Endothelial cell of umbilical vein (primary cell): ENCODE measurements at regions not wholly inside any gene's neighbourhood (a gene's known extent, or its start where the extent isn't known, plus 50 kb on each side); places are given as distances from the start of the nearest gene placed in this dataset.

Experiments
- BruUV-seq: library from RNA; stranded (reverse); fragments of 400-500 nt; replicated peaks from 2 replicates; lab custom pipeline; 2021; lab: Mats Ljungman, UMichigan
- CTCF ChIA-PET: fragments of 300-600, 350-600 bp; sonication (Branson Sonifier 250); formaldehyde crosslinking; loops from one replicate; lab custom pipeline; 2021; ENCODE audit warnings: antibody characterized with exemption, inconsistent platforms; lab: Charles Lee
- POLR2A ChIA-PET: fragments of 300-600, 350-600 bp; sonication (Branson Sonifier 250); formaldehyde crosslinking; loops from one replicate; lab custom pipeline; 2021; ENCODE audit warnings: antibody characterized with exemption, inconsistent platforms; lab: Charles Lee
- DNase-seq: peaks from one replicate; pipeline ENCODE4 v3.0.0-alpha.2; 2011; ENCODE audit warnings: low read depth, low spot score
- FAIRE-seq: peaks from 2 replicates; lab custom pipeline; 2011; peaks lifted over from hg19 to GRCh38; lab: Jason Lieb, UNC
- H2AFZ ChIP-seq: 2 replicates; pipeline ENCODE4 v1.6.0; 2012; ENCODE audit warnings: low read depth, low read length, control low read depth, inconsistent platforms
- H3K27ac ChIP-seq: 2 replicates; pipeline ENCODE4 v1.5.1; 2011; ENCODE audit warnings: low read depth, mild to moderate bottlenecking, control low read depth, low read length, moderate library complexity; ENCODE audit not compliant: insufficient read depth
- H3K27me3 ChIP-seq, 2 experiments: 2 replicates each; pipeline versions ENCODE4 v1.6.0 to v1.6.1; 2011; ENCODE audit warnings: low read length in 2 of 2, mixed read lengths in 1 of 2; ENCODE audit not compliant: control insufficient read depth in 2 of 2, insufficient read depth in 2 of 2
- H3K36me3 ChIP-seq, 2 experiments: 2 replicates in 1 of 2; 3 replicates in 1 of 2; pipeline ENCODE4 v1.5.1; 2011; ENCODE audit warnings: low read length in 2 of 2, mild to moderate bottlenecking in 1 of 2, moderate library complexity in 1 of 2; ENCODE audit not compliant: control insufficient read depth in 2 of 2, insufficient read depth in 2 of 2; ENCODE audit errors: extremely low read depth in 1 of 2
- H3K4me1 ChIP-seq: 3 replicates; pipeline ENCODE4 v1.5.1; 2011; ENCODE audit warnings: mild to moderate bottlenecking, low read length; ENCODE audit not compliant: control insufficient read depth, insufficient read depth; ENCODE audit errors: extremely low read depth
- H3K4me2 ChIP-seq: 2 replicates; pipeline ENCODE4 v1.6.1; 2011; ENCODE audit warnings: low read length, control low read depth, mixed read lengths; ENCODE audit not compliant: insufficient read depth
- H3K4me3 ChIP-seq, 3 experiments: fragments of 200-600 bp in 1 of 3; sonication (generic), shearing (Covaris generic) in 1 of 3; replicated peaks in 1 of 3; 2 replicates each; pipeline ENCODE4 v1.5.1; 2011 to 2016; ENCODE audit warnings: control low read depth in 3 of 3, low read length in 3 of 3, mild to moderate bottlenecking in 2 of 3, inconsistent platforms in 1 of 3, low read depth in 1 of 3, moderate library complexity in 1 of 3; ENCODE audit not compliant: insufficient read depth in 1 of 3
- H3K79me2 ChIP-seq: 2 replicates; pipeline ENCODE4 v1.6.0; 2012; ENCODE audit warnings: low read length, inconsistent platforms; ENCODE audit not compliant: control insufficient read depth, insufficient read depth
- H3K9ac ChIP-seq: replicated peaks from 2 replicates; pipeline ENCODE3; 2011; ENCODE audit warnings: low read length, control low read depth; ENCODE audit not compliant: insufficient read depth; ENCODE audit errors: extremely low read depth
- H3K9me1 ChIP-seq: replicated peaks from 3 replicates; pipeline ENCODE4 v1.6.0; 2011; ENCODE audit warnings: mild to moderate bottlenecking, low read length; ENCODE audit not compliant: control insufficient read depth, insufficient read depth; ENCODE audit errors: extremely low read depth
- H3K9me3 ChIP-seq: replicated peaks from 2 replicates; pipeline ENCODE4 v1.5.1; 2012; ENCODE audit warnings: low read length, inconsistent platforms; ENCODE audit not compliant: control insufficient read depth, insufficient read depth
- H4K20me1 ChIP-seq: replicated peaks from 2 replicates; pipeline ENCODE3; 2011; ENCODE audit warnings: mild to moderate bottlenecking, low read length; ENCODE audit not compliant: control insufficient read depth, insufficient read depth; ENCODE audit errors: extremely low read depth
- EZH2 ChIP-seq: IDR thresholded peaks from 2 replicates; pipeline ENCODE4 v1.6.1; 2012; ENCODE audit warnings: borderline replicate concordance, low read depth, mild to moderate bottlenecking, moderate library complexity, low read length, inconsistent platforms; ENCODE audit not compliant: severe bottlenecking
- FOS ChIP-seq: IDR thresholded peaks from 2 replicates; pipeline ENCODE4 v1.6.1; 2011; ENCODE audit warnings: mild to moderate bottlenecking, low read length, moderate library complexity, borderline replicate concordance; ENCODE audit not compliant: insufficient read depth
- GATA2 ChIP-seq: IDR thresholded peaks from 2 replicates; pipeline ENCODE4 v1.7.0; 2011; ENCODE audit warnings: low read depth, mild to moderate bottlenecking, moderate library complexity, mixed read lengths, low read length; ENCODE audit not compliant: insufficient read length, insufficient read depth
- JUN ChIP-seq: IDR thresholded peaks from 2 replicates; pipeline ENCODE4 v1.6.1; 2011; ENCODE audit warnings: borderline replicate concordance, low read depth; ENCODE audit not compliant: insufficient read length, insufficient read depth
- MYC ChIP-seq: IDR thresholded peaks from one replicate; pipeline ENCODE4 v1.6.1; 2011; ENCODE audit warnings: mild to moderate bottlenecking, low read depth, low read length
- POLR2A ChIP-seq: IDR thresholded peaks from 2 replicates; pipeline ENCODE4 v1.6.1; 2012; ENCODE audit warnings: low read depth, mild to moderate bottlenecking, control low read depth, low read length
- POLR2AphosphoS5 ChIP-seq: IDR thresholded peaks from 2 replicates; pipeline ENCODE4 v1.6.1; 2012; ENCODE audit warnings: low read depth, mild to moderate bottlenecking, control low read depth, low read length, moderate library complexity; ENCODE audit not compliant: insufficient read depth
- dilution Hi-C: fragments of 300-500 bp; cut with MboI; formaldehyde crosslinking; loops from one replicate; pipeline ENCODE4 v1.15.0; 2019; ENCODE audit warnings: low sequenced_read_pairs; ENCODE audit not compliant: extremely low pct_ligation_motif_present
- intact Hi-C: fragments of 100-400 bp; cut with micrococcal nuclease; formaldehyde crosslinking; loops from one replicate; pipeline ENCODE4 v1.10.0; 2022
- TF ChIP-seq, protein P1 (sequence below), 2 donors: IDR thresholded peaks; 1 replicate in 1 of 2; 2 replicates in 1 of 2; pipeline ENCODE4 v1.5.1; 2011; ENCODE audit warnings: low read length in 2 of 2, mild to moderate bottlenecking in 2 of 2, moderate library complexity in 2 of 2, control low read depth in 1 of 2, inconsistent platforms in 1 of 2, low read depth in 1 of 2; ENCODE audit not compliant: insufficient read depth in 1 of 2; ENCODE audit errors: extremely low read depth in 1 of 2
- TF ChIP-seq, protein P2 (sequence below): IDR thresholded peaks from 2 replicates; pipeline ENCODE4 v1.6.1; 2011; ENCODE audit not compliant: insufficient read depth, insufficient read length

DNA sequence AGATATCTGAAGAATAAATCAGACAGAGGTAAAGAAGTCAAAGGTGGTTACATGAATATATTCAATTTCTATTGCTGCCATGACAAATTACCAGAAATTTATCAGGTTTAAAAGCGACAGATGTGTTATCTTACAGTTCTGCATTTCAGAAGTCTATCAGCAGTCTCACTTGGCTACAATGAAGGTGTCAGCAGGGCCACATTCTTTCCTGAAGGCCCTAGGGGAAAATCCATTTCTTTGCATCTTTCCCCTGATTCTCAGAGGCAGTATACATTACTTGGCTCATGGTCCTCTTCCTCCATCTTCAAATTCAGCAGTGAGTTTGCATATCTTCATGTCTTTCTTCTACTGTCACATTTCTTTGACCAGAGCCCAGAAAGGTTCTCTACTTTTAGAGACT is 145.8 kb upstream of the GULP1 start:
- H3K4me2 ChIP-seq: no peak overlapping the region
- FAIRE-seq (no peak), DNase-seq (no peak)
- intact Hi-C loops: no loop called here
- TF ChIP-seq POLR2A: no peak
- TF ChIP-seq MYC: no peak
- TF ChIP-seq EZH2: no peak
- H3K4me1 ChIP-seq: peaks cover 6% of the 10 kb centered on the region
- no peaks in the 10 kb centered on the region for H3K9me3 ChIP-seq
- H3K9ac ChIP-seq: no peak overlapping the region
- H4K20me1 ChIP-seq: no peaks in the 10 kb centered on the region
- no peak overlapping the region for H3K4me3 ChIP-seq
- H2AFZ ChIP-seq: no peak overlapping the region
- H3K27ac ChIP-seq: no peak overlapping the region
- no peaks in the 10 kb centered on the region for H3K36me3 ChIP-seq
- no TSS peak for BruUV-seq
- dilution Hi-C loops: no loop called here
- ChIA-PET CTCF (no interaction called here), POLR2A (no interaction called here)
- no peaks in the 10 kb centered on the region for H3K27me3 ChIP-seq
- no peaks in the 10 kb centered on the region for H3K9me1 ChIP-seq
- H3K79me2 ChIP-seq: no peaks in the 10 kb centered on the region

DNA sequence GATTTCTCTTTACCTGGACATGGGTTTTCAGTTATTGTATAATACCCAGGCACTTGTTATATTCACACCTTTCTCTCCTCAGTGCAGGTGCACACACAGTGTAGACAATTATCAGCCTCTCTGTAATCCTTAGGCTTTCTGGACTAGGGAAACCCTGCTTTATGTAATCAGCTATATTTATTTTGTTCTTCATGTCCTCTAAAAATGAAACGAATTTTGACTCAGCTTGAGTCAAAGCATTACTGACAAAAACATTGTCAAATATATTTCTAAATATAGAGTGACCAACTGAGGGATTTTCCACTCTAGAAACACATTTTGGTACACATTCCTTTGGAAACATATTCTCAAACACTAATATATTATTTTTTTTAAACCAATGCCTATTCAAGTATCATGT is 144.8 kb upstream of the GULP1 start:
- no TSS peak for BruUV-seq
- POLR2A ChIA-PET: no interaction called here

More for the DNA sequence above, 144.8 kb upstream of the GULP1 start:
- H3K27me3 ChIP-seq: no peaks in the 10 kb centered on the region
- intact Hi-C loops: no loop called here
- DNase-seq (no peak), FAIRE-seq (no peak)
- no peaks in the 10 kb centered on the region for H3K36me3 ChIP-seq
- no peaks in the 10 kb centered on the region for H3K79me2 ChIP-seq
- no peaks in the 10 kb centered on the region for H4K20me1 ChIP-seq
- dilution Hi-C loops: no loop called here
- no peak overlapping the region for H3K9ac ChIP-seq
- H2AFZ ChIP-seq: no peak overlapping the region
- no peaks in the 10 kb centered on the region for H3K9me3 ChIP-seq
- TF ChIP-seq, protein P1, sequence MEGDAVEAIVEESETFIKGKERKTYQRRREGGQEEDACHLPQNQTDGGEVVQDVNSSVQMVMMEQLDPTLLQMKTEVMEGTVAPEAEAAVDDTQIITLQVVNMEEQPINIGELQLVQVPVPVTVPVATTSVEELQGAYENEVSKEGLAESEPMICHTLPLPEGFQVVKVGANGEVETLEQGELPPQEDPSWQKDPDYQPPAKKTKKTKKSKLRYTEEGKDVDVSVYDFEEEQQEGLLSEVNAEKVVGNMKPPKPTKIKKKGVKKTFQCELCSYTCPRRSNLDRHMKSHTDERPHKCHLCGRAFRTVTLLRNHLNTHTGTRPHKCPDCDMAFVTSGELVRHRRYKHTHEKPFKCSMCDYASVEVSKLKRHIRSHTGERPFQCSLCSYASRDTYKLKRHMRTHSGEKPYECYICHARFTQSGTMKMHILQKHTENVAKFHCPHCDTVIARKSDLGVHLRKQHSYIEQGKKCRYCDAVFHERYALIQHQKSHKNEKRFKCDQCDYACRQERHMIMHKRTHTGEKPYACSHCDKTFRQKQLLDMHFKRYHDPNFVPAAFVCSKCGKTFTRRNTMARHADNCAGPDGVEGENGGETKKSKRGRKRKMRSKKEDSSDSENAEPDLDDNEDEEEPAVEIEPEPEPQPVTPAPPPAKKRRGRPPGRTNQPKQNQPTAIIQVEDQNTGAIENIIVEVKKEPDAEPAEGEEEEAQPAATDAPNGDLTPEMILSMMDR (IDR thresholded peaks at IDR 0.05; ENCODE audit: extremely low read depth in 1 of 2, insufficient read depth in 1 of 2, low read depth in 1 of 2, low read length in 2 of 2): no peak
- TF ChIP-seq JUN: no peak
- TF ChIP-seq MYC: no peak
- no peak for TF ChIP-seq GATA2
- TF ChIP-seq, protein P2, sequence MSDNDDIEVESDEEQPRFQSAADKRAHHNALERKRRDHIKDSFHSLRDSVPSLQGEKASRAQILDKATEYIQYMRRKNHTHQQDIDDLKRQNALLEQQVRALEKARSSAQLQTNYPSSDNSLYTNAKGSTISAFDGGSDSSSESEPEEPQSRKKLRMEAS: no peak
- no peak for TF ChIP-seq POLR2A
- TF ChIP-seq FOS: no peak
- no peak for TF ChIP-seq EZH2
- TF ChIP-seq POLR2AphosphoS5: no peak
- no peak overlapping the region for H3K27ac ChIP-seq
- peaks cover 6% of the 10 kb centered on the region for H3K4me1 ChIP-seq
- CTCF ChIA-PET: no interaction called here
- no peaks in the 10 kb centered on the region for H3K9me1 ChIP-seq
- H3K4me3 ChIP-seq: no peak overlapping the region
- H3K4me2 ChIP-seq: no peak overlapping the region
